Skeletal muscle tissue (tissue), 3 donors: ENCODE measurements at regions not wholly inside any gene's neighbourhood (a gene's known extent, or its start where the extent isn't known, plus 50 kb on each side); places are given as distances from the start of the nearest gene placed in this dataset.
A peak's percentile ranks its signal among the peaks of the same experiment; 100 is the strongest.

Source experiments
- H3K27ac ChIP-seq: one replicate; pipeline ENCODE4 v1.7.0; 2013; ENCODE audit warnings: mild to moderate bottlenecking, low read depth, low read length, inconsistent platforms
- H3K27me3 ChIP-seq, 3 donors: one replicate each; pipeline ENCODE4 v1.7.0; 2013; ENCODE audit warnings: low read length in 3 of 3; ENCODE audit not compliant: control insufficient read depth in 3 of 3, insufficient read depth in 3 of 3
- H3K36me3 ChIP-seq, 3 donors: one replicate each; pipeline ENCODE4 v1.7.0; 2013; ENCODE audit warnings: low read length in 3 of 3; ENCODE audit not compliant: control insufficient read depth in 3 of 3, insufficient read depth in 3 of 3
- H3K4me1 ChIP-seq, 3 donors: one replicate each; pipeline ENCODE4 v1.7.0; 2013; ENCODE audit warnings: low read length in 3 of 3, mild to moderate bottlenecking in 3 of 3; ENCODE audit not compliant: control insufficient read depth in 3 of 3, insufficient read depth in 3 of 3
- H3K4me3 ChIP-seq, 3 donors: one replicate each; pipeline ENCODE4 v1.7.0; 2013; ENCODE audit warnings: low read length in 3 of 3
- H3K9ac ChIP-seq, 3 donors: one replicate each; pipeline ENCODE4 v1.7.0; 2013; ENCODE audit warnings: low read length in 3 of 3, mild to moderate bottlenecking in 3 of 3, moderate library complexity in 2 of 3, low read depth in 1 of 3
- H3K9me3 ChIP-seq, 3 donors: one replicate each; pipeline ENCODE4 v1.7.0; 2013; ENCODE audit warnings: low read length in 3 of 3; ENCODE audit not compliant: control insufficient read depth in 3 of 3
- donor health status: Osteomylitis.

- Histone ChIP-seq H3K9ac (no peak overlapping the region), H3K9me3 (no peaks in the 10 kb centered on the region), H3K27ac (no peak overlapping the region), H3K4me3 (no peak overlapping the region), H3K27me3 (no peaks in the 10 kb centered on the region), H3K36me3 (no peaks in the 10 kb centered on the region), H3K4me1 (no peaks in the 10 kb centered on the region)
Observed at GRCh38 chr2:226396541-226396940, 403.1 kb downstream of the IRS1 start.

DNA sequence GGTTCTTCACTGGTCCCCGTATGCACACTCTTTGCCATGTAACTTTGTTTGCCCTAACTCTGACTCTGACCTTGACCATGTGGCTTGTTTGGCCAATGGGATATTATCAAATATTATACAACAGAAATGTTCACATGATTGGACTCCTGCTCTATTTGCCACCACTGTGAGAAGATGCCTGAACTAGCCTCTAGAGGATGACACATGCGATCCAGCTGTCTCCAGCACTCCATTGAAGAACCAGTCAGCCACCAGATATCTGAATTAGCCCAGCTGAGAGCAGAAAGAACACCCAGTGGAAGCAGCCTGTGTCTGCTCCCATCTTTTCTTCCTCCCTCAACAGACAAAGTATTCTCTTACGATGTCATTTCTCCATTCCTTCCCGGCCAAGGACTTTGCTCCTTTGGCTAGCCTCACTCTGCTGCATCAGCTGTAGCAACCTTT lies 412.1 kb downstream of the IRS1 start:
- Histone ChIP-seq H3K27ac (no peak overlapping the region), H3K36me3 (no peaks in the 10 kb centered on the region), H3K27me3 (no peaks in the 10 kb centered on the region), H3K9me3 (no peaks in the 10 kb centered on the region), H3K9ac (no peak overlapping the region), H3K4me1 (no peaks in the 10 kb centered on the region), H3K4me3 (no peak overlapping the region)

DNA sequence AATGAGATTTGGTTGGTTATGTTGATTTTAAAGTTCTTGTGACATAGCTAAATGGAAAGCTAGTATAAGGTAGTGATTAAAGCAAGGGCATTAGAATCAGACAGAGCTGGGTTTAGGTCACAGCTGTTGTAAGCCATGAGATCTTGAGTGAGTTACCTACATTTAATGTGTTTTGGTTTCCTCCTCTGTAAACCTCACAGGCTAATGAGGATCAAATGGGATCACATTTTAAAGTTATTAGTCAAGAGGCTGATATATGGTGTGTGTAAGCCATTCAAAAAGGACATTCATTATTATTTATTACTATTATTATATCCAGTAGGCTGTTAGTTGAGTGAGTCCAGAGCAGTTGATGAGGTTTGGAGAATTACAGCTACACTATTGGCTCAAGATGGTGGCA lies 416.2 kb downstream of the IRS1 start:
- H3K9ac ChIP-seq = no peak overlapping the region
- H3K36me3 ChIP-seq = no peaks in the 10 kb centered on the region
- no peak overlapping the region for H3K4me3 ChIP-seq
- no peaks in the 10 kb centered on the region for H3K9me3 ChIP-seq
- H3K27me3 ChIP-seq = no peaks in the 10 kb centered on the region
- peaks cover 8 to 11% (median 8%) of the 10 kb centered on the region in 3 donors for H3K4me1 ChIP-seq
- no peak overlapping the region for H3K27ac ChIP-seq

DNA sequence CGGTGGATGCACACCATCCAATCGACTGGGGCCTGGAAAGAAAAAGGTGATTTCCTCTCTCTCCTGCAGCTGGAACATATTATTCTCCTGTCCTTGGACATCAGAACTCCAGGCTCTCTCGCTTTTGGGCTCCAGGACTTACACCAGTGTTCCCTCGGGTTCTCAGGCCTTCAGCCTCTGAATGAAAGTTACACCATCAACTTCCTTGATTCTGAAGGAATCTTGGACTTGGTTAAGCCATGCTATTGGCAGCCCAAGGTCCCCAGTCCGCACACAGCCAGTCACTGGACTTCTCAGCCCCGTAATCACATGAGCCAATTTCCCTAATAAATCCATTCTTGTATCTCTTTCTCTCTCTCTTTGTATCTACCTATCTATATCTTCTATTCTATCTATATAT lies 418.9 kb downstream of the IRS1 start:
- no peak overlapping the region for H3K4me3 ChIP-seq
- peaks cover 8 to 11% (median 8%) of the 10 kb centered on the region in 3 donors for H3K4me1 ChIP-seq
- no peaks in the 10 kb centered on the region for H3K36me3 ChIP-seq
- H3K27ac ChIP-seq = no peak overlapping the region
- H3K9ac ChIP-seq = no peak overlapping the region
- H3K27me3 ChIP-seq = no peaks in the 10 kb centered on the region
- H3K9me3 ChIP-seq = no peaks in the 10 kb centered on the region

DNA sequence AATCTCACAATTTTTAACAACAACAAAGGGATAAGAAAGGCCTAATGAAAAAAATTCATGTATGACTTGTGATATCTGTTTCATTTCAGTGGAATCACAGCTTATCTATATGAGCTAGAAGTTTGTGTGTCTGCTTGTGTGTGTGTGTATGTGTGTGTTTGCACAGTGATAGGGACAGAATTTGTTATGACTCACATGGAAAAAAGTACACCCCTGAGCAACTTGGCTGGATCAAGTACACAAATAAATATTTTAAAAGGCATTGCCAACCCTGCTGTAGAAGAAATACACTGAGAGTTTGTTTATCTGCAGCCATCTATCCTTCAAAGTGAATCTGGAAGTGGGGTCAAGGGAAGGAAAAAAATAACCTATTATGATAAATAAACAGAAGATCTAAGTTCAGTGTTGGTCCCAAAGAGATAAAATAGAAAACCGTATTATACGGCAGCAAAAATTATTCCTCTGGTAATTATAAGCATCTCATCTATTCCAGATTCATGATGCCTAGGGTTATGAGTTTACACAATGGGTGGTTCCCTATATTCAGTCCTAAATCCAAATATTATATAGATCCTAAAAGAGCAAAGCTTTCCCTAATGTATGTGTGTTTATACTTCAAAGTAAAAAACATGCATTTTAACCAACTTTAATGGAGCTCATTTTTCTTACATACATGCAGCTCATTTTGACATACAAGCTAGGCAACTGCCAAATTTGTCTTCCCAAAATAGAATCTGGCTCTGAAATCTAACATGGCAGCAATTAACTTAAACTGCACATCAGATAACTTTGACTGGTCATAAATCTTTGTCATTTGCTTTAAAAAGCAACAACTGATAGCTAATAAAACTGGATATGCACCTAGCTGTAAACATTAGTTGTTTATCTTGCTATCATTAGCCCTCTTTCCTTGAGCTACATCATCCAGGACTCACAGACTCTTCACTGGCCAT lies 420.6 kb downstream of the IRS1 start:
- no peaks in the 10 kb centered on the region for H3K9me3 ChIP-seq
- no peak overlapping the region for H3K9ac ChIP-seq
- H3K27ac ChIP-seq = peak overlapping the region; percentile 13
- peaks cover 8 to 11% (median 8%) of the 10 kb centered on the region in 3 donors for H3K4me1 ChIP-seq
- H3K4me3 ChIP-seq = no peak overlapping the region
- no peaks in the 10 kb centered on the region for H3K36me3 ChIP-seq
- no peaks in the 10 kb centered on the region for H3K27me3 ChIP-seq

GRCh38 chr2:226376516-226377180 lies 423.0 kb downstream of the IRS1 start:
- Histone ChIP-seq H3K4me1 (peaks cover 8 to 11% (median 8%) of the 10 kb centered on the region in 3 donors), H3K9ac (no peak overlapping the region), H3K27ac (no peak overlapping the region), H3K4me3 (no peak overlapping the region), H3K27me3 (no peaks in the 10 kb centered on the region), H3K9me3 (no peaks in the 10 kb centered on the region), H3K36me3 (no peaks in the 10 kb centered on the region)

GRCh38 chr2:226366920-226367319 lies 432.7 kb downstream of the IRS1 start:
- H3K9me3 ChIP-seq = no peaks in the 10 kb centered on the region
- no peaks in the 10 kb centered on the region for H3K4me1 ChIP-seq
- H3K4me3 ChIP-seq = no peak overlapping the region
- H3K27me3 ChIP-seq = no peaks in the 10 kb centered on the region
- H3K36me3 ChIP-seq = no peaks in the 10 kb centered on the region
- no peak overlapping the region for H3K9ac ChIP-seq
- H3K27ac ChIP-seq = no peak overlapping the region

DNA sequence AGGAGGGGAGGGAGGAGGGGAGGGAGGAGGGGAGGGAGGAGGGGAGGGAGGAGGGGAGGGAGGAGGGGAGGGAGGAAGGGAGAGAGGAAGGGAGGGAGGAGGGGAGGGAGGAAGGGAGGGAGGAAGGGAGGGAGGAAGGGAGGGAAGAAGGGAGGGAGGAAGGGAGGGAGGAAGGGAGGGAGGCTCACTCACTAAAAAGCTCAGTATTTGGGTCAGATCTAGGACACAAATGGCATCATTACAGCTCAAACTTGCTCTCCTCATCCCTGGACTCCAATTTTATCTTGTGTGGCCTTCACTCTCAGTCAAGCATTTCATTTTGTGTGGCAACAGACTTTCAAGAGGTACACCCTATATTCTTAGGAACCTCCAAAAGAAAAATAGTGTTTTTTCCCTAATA lies 435.4 kb downstream of the IRS1 start:
- H3K9me3 ChIP-seq = no peaks in the 10 kb centered on the region
- H3K36me3 ChIP-seq = no peaks in the 10 kb centered on the region
- H3K27ac ChIP-seq = no peak overlapping the region
- no peak overlapping the region for H3K4me3 ChIP-seq
- H3K4me1 ChIP-seq = no peaks in the 10 kb centered on the region
- no peaks in the 10 kb centered on the region for H3K27me3 ChIP-seq
- no peak overlapping the region for H3K9ac ChIP-seq

DNA sequence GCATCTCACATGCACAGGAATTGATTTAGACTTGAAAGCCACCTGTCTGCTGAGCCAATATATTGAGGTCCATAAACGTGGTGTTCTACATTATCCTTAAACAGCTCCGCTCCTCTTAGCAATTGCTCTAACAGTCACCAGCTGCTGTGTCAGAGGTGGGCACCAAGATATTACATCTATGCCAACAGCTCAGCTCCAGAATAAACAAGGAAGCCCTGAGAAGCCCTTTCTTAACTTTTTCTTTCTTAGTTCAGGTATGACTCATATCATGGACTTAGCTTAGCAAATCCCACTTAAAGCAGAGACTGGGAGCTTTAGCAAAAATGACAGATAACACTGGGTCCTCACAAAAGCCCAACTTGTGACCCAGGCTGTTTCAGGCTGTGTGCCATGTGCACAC lies 436.6 kb downstream of the IRS1 start:
- Histone ChIP-seq H3K36me3 (no peaks in the 10 kb centered on the region), H3K9me3 (no peaks in the 10 kb centered on the region), H3K4me1 (no peaks in the 10 kb centered on the region), H3K4me3 (no peak overlapping the region), H3K27ac (no peak overlapping the region), H3K9ac (no peak overlapping the region), H3K27me3 (no peaks in the 10 kb centered on the region)

GRCh38 chr2:226360658-226361057 lies 439.0 kb downstream of the IRS1 start:
- no peaks in the 10 kb centered on the region for H3K27me3 ChIP-seq
- no peaks in the 10 kb centered on the region for H3K9me3 ChIP-seq
- H3K36me3 ChIP-seq = no peaks in the 10 kb centered on the region
- no peak overlapping the region for H3K27ac ChIP-seq
- no peak overlapping the region for H3K9ac ChIP-seq
- H3K4me1 ChIP-seq = no peaks in the 10 kb centered on the region
- H3K4me3 ChIP-seq = no peak overlapping the region
